Loucy (cell line): ENCODE measurements at regions not wholly inside any gene's neighbourhood (a gene's known extent, or its start where the extent isn't known, plus 50 kb on each side); places are given as distances from the start of the nearest gene placed in this dataset.

Experiments
- H2AFZ ChIP-seq: fragments of 200-600 bp; sonication (generic); 2 replicates; pipeline ENCODE4 v1.6.0; 2016; ENCODE audit warnings: antibody characterized with exemption, mild to moderate bottlenecking, low read length, moderate library complexity
- H3F3A ChIP-seq: fragments of 200-600 bp; 2 replicates; pipeline ENCODE4 v1.6.0; 2016; ENCODE audit warnings: antibody characterized with exemption, low read depth, mild to moderate bottlenecking
- H3K27me3 ChIP-seq: fragments of 200-600 bp; sonication (generic); 2 replicates; pipeline ENCODE4 v1.6.1; 2014; ENCODE audit warnings: low read length, mild to moderate bottlenecking; ENCODE audit not compliant: insufficient read depth, poor library complexity, severe bottlenecking
- H3K36me3 ChIP-seq: fragments of 200-600 bp; sonication (generic); 2 replicates; pipeline ENCODE4 v1.6.1; 2016; ENCODE audit warnings: low read length; ENCODE audit not compliant: insufficient read depth
- H3K4me1 ChIP-seq: fragments of 200-600 bp; sonication (generic); 2 replicates; pipeline ENCODE4 v1.5.1; 2014; ENCODE audit warnings: low read length, mild to moderate bottlenecking; ENCODE audit not compliant: insufficient read depth, poor library complexity, severe bottlenecking
- H3K4me2 ChIP-seq: fragments of 200-600 bp; sonication (generic); 2 replicates; pipeline ENCODE4 v1.6.0; 2014; ENCODE audit warnings: antibody characterized with exemption, low read length, low read depth, mild to moderate bottlenecking; ENCODE audit not compliant: poor library complexity, severe bottlenecking
- H3K4me3 ChIP-seq: fragments of 200-600 bp; sonication (generic); 2 replicates; pipeline ENCODE4 v1.5.1; 2014; ENCODE audit warnings: low read length, mild to moderate bottlenecking, mixed read lengths; ENCODE audit not compliant: poor library complexity, severe bottlenecking
- H3K79me2 ChIP-seq: fragments of 200-600 bp; sonication (generic); 2 replicates; pipeline ENCODE4 v1.6.1; 2014; ENCODE audit warnings: low read length; ENCODE audit not compliant: insufficient read depth
- H3K9ac ChIP-seq: fragments of 200-600 bp; sonication (generic); 2 replicates; pipeline ENCODE4 v1.6.0; 2014; ENCODE audit warnings: mild to moderate bottlenecking, low read depth, low read length, moderate library complexity; ENCODE audit not compliant: poor library complexity, severe bottlenecking
- H3K9me2 ChIP-seq: fragments of 200-600 bp; sonication (generic); replicated peaks from 2 replicates; pipeline ENCODE4 v1.6.1; 2016; ENCODE audit warnings: low read depth, low read length, mixed read lengths
- H3K9me3 ChIP-seq: fragments of 200-600 bp; sonication (generic); 2 replicates; pipeline ENCODE4 v1.6.1; 2014; ENCODE audit warnings: mild to moderate bottlenecking, antibody characterized with exemption, low read length, low read depth; ENCODE audit not compliant: insufficient read depth
- H4K20me1 ChIP-seq: fragments of 200-600 bp; sonication (generic); 2 replicates; pipeline ENCODE4 v1.6.0; 2014; ENCODE audit warnings: antibody characterized with exemption, low read length, mild to moderate bottlenecking; ENCODE audit not compliant: insufficient read depth, poor library complexity, severe bottlenecking
- EZH2phosphoT487 ChIP-seq: fragments of 200-600 bp; IDR thresholded peaks from 2 replicates; pipeline ENCODE4 v1.6.1; 2018; ENCODE audit warnings: antibody characterized with exemption, mild to moderate bottlenecking, moderate library complexity, borderline replicate concordance
- TF ChIP-seq, protein P1 (sequence below): fragments of 200-600 bp; sonication (generic); conservative IDR thresholded peaks from 2 replicates; pipeline ENCODE4 v1.5.1; 2014; ENCODE audit warnings: mild to moderate bottlenecking, antibody characterized with exemption, low read length

DNA sequence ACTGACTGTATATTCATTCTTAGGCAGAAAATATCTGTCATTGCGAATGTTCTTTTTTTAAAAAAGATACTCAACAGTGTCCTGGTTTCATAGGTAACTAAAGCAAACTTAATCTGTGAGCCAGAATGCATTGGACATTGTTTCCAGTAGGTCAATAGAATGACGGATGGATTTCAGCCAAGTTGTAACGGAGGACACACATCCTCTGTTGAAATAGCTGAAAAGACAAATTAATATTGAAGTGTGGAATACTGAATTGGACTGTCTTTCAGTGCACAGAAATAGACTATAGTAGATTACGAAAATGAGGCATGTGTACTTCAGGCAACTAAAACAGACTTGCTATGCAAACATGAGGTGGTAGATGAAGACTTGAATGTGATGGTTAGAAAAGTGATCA is 461.6 kb downstream of the WDR72 start:
- H3K4me2 ChIP-seq = no peak overlapping the region
- no peaks in the 10 kb centered on the region for H3K9me3 ChIP-seq
- H3K9me2 ChIP-seq = no peaks in the 10 kb centered on the region
- H3K36me3 ChIP-seq = no peaks in the 10 kb centered on the region
- TF ChIP-seq EZH2phosphoT487 = no peak
- TF ChIP-seq, protein P1, sequence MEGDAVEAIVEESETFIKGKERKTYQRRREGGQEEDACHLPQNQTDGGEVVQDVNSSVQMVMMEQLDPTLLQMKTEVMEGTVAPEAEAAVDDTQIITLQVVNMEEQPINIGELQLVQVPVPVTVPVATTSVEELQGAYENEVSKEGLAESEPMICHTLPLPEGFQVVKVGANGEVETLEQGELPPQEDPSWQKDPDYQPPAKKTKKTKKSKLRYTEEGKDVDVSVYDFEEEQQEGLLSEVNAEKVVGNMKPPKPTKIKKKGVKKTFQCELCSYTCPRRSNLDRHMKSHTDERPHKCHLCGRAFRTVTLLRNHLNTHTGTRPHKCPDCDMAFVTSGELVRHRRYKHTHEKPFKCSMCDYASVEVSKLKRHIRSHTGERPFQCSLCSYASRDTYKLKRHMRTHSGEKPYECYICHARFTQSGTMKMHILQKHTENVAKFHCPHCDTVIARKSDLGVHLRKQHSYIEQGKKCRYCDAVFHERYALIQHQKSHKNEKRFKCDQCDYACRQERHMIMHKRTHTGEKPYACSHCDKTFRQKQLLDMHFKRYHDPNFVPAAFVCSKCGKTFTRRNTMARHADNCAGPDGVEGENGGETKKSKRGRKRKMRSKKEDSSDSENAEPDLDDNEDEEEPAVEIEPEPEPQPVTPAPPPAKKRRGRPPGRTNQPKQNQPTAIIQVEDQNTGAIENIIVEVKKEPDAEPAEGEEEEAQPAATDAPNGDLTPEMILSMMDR = no peak
- H3K4me3 ChIP-seq = no peak overlapping the region
- no peaks in the 10 kb centered on the region for H3K79me2 ChIP-seq
- no peak overlapping the region for H3K9ac ChIP-seq
- H3K27me3 ChIP-seq = no peaks in the 10 kb centered on the region
- no peaks in the 10 kb centered on the region for H4K20me1 ChIP-seq
- H3K4me1 ChIP-seq = no peaks in the 10 kb centered on the region
- no peak overlapping the region for H2AFZ ChIP-seq
- H3F3A ChIP-seq = no peaks in the 10 kb centered on the region

DNA sequence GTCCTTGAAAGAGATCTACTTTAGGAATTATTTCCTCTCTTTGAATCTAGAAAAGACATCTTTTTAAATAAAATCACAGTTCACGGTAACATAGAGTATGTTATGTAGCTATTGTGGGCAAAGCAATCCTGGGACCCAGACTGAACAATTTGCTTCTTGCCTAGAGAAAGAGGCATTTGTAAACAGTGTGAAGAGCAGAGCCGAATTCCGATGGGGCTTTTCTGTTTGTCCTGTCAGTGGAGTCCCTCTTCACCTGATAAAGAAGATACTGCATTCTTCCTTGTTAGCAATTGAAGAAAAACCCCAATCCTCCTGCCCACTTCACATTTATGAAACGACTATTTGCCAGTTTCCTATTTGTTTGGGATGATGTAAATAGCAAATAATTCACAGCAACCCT is 462.9 kb downstream of the WDR72 start:
- no peaks in the 10 kb centered on the region for H3F3A ChIP-seq
- no peaks in the 10 kb centered on the region for H4K20me1 ChIP-seq
- H3K27me3 ChIP-seq = no peaks in the 10 kb centered on the region
- no peaks in the 10 kb centered on the region for H3K79me2 ChIP-seq
- H3K9me3 ChIP-seq = no peaks in the 10 kb centered on the region
- TF ChIP-seq, protein P1 = no peak
- TF ChIP-seq EZH2phosphoT487 = no peak
- no peaks in the 10 kb centered on the region for H3K36me3 ChIP-seq
- H3K9me2 ChIP-seq = no peaks in the 10 kb centered on the region
- H3K4me2 ChIP-seq = no peak overlapping the region
- no peak overlapping the region for H3K9ac ChIP-seq
- no peaks in the 10 kb centered on the region for H3K4me1 ChIP-seq
- H2AFZ ChIP-seq = no peak overlapping the region
- H3K4me3 ChIP-seq = no peak overlapping the region

DNA sequence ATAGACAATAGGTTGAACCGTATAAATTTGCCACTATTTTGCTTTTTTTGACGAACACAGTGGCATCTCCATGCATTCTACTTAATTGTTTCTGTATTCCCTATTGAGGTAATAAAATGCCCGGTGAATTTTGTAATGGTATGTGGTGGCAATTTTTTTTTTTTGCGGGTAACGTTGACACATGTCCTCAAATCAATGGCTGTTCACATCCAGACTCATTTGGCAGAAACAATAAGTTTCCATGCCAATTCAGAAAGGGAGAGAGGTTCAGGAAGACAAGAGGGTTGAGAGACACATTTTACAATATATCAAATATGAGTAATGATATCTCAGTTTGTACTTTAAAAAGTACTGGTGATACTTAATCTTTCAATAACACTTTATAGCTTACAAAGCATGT is 463.9 kb downstream of the WDR72 start:
- H3F3A ChIP-seq = no peaks in the 10 kb centered on the region
- H2AFZ ChIP-seq = no peak overlapping the region
- H3K36me3 ChIP-seq = no peaks in the 10 kb centered on the region
- H3K4me2 ChIP-seq = no peak overlapping the region
- H3K9me3 ChIP-seq = no peaks in the 10 kb centered on the region
- TF ChIP-seq EZH2phosphoT487 = no peak
- H3K4me1 ChIP-seq = no peaks in the 10 kb centered on the region
- H4K20me1 ChIP-seq = no peaks in the 10 kb centered on the region
- H3K4me3 ChIP-seq = no peak overlapping the region
- no peaks in the 10 kb centered on the region for H3K27me3 ChIP-seq
- H3K9me2 ChIP-seq = no peaks in the 10 kb centered on the region
- no peaks in the 10 kb centered on the region for H3K79me2 ChIP-seq
- no peak overlapping the region for H3K9ac ChIP-seq

GRCh38 chr15:53288542-53288941 is 470.9 kb downstream of the WDR72 start:
- no peak for TF ChIP-seq EZH2phosphoT487
- TF ChIP-seq, protein P1 = no peak
- Histone ChIP-seq H3K27me3 (no peaks in the 10 kb centered on the region), H3K4me3 (no peak overlapping the region), H3K79me2 (no peaks in the 10 kb centered on the region), H3K9ac (no peak overlapping the region), H3F3A (no peaks in the 10 kb centered on the region), H3K4me1 (no peaks in the 10 kb centered on the region), H3K9me3 (no peaks in the 10 kb centered on the region), H3K9me2 (no peaks in the 10 kb centered on the region), H4K20me1 (no peaks in the 10 kb centered on the region), H3K36me3 (no peaks in the 10 kb centered on the region), H2AFZ (no peak overlapping the region), H3K4me2 (no peak overlapping the region)
